ENCODE measurements at regions not wholly inside any gene's neighbourhood (a gene's known extent, or its start where the extent isn't known, plus 50 kb on each side); places are given as distances from the start of the nearest gene placed in this dataset.
A peak's percentile ranks its signal among the peaks of the same experiment; 100 is the strongest.

DNA sequence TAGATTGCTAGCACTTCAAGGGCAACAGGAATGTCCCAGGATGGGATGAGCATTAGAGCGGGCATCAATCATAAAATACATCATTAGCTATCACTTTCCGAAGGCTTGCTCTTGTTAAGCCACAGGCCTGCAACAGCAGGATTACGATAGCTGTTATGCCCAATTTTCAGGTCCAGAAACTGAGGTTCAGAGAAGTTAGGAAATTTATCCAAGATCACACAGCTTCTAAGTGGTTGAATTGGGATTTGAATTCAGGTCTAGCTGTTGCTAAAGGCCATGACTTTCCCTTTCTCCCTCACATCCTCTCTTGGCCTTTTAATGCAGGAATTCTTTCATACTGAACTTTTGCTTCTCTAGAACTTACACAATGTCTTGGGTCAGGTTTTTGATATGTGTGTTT lies 119.4 kb upstream of the ERCC6L2 start:
- intact Hi-C loops (cut with micrococcal nuclease): no loop called here
- Mint-ChIP-seq H3K9me3 (no peaks in the 10 kb centered on the region), H3K36me3 (no peaks in the 10 kb centered on the region), H3K27me3 (ENCODE audit: low read depth in 3 of 3) (peaks cover 3 to 24% (median 9%) of the 10 kb centered on the region in 3 donors), H3K4me1 (no peaks in the 10 kb centered on the region), H3K4me3 (no peak overlapping the region), H3K27ac (no peak overlapping the region)
- DNase-seq: no peak
- Histone ChIP-seq H3K4me3 (replicated peaks in 1 of 3; ENCODE audit: low read depth in 2 of 3, low read length in 3 of 3) (no peak overlapping the region), H3K9me3 (replicated peaks in 1 of 2; ENCODE audit: control insufficient read depth in 1 of 2, insufficient read depth in 1 of 2, low read length in 2 of 2) (no peaks in the 10 kb centered on the region), H4K20me1 (ENCODE audit: insufficient read depth, low read length) (no peaks in the 10 kb centered on the region), H3K27ac (ENCODE audit: low read depth in 1 of 2, low read length in 2 of 2) (no peak overlapping the region), H3K27me3 (ENCODE audit: control insufficient read depth in 2 of 2, insufficient read depth in 2 of 2, low read length in 2 of 2) (peaks cover 0 to 8% of the 10 kb centered on the region in 2 donors), H2AFZ (ENCODE audit: insufficient read depth, low read depth, low read length, poor library complexity, severe bottlenecking) (no peak overlapping the region), H3K4me2 (replicated peaks; ENCODE audit: extremely low read depth, low read length, poor library complexity, severe bottlenecking) (no peak overlapping the region), H3K4me1 (ENCODE audit: control insufficient read depth in 1 of 2, insufficient read depth in 2 of 2, low read length in 2 of 2) (no peaks in the 10 kb centered on the region), H3K9ac (ENCODE audit: insufficient read depth, low read length, poor library complexity, severe bottlenecking) (no peak overlapping the region), H3K79me2 (ENCODE audit: insufficient read depth, low read length) (no peaks in the 10 kb centered on the region), H3K36me3 (replicated peaks in 1 of 2; ENCODE audit: control insufficient read depth in 1 of 2, insufficient read depth in 2 of 2, low read length in 2 of 2) (no peaks in the 10 kb centered on the region)
- WGBS (ENCODE audit: insufficient coverage): 83% methylated on average over 1 of the region's 3 CpGs
- TF ChIP-seq, protein P1, sequence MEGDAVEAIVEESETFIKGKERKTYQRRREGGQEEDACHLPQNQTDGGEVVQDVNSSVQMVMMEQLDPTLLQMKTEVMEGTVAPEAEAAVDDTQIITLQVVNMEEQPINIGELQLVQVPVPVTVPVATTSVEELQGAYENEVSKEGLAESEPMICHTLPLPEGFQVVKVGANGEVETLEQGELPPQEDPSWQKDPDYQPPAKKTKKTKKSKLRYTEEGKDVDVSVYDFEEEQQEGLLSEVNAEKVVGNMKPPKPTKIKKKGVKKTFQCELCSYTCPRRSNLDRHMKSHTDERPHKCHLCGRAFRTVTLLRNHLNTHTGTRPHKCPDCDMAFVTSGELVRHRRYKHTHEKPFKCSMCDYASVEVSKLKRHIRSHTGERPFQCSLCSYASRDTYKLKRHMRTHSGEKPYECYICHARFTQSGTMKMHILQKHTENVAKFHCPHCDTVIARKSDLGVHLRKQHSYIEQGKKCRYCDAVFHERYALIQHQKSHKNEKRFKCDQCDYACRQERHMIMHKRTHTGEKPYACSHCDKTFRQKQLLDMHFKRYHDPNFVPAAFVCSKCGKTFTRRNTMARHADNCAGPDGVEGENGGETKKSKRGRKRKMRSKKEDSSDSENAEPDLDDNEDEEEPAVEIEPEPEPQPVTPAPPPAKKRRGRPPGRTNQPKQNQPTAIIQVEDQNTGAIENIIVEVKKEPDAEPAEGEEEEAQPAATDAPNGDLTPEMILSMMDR (IDR thresholded peaks at IDR 0.05): no peak

DNA sequence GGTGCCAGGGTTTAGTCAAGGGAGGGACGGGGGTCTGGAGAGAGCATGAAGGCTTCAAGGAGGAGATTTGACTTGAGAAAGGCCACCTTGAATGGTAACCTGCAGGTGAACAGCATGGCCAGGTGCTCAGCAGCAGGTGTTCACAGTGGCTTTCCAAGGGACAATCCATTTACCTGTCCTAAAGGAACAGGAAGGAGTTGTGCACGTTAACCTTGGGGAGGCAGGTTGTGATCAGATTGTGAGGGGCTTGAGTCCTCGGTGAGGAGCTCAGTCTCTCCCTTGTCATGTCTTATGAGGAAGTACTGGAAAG lies 120.1 kb upstream of the ERCC6L2 start:
- intact Hi-C loops (cut with micrococcal nuclease): no loop called here

More for the DNA sequence above, 120.1 kb upstream of the ERCC6L2 start:
- Histone ChIP-seq H3K79me2 (ENCODE audit: insufficient read depth, low read length) (no peaks in the 10 kb centered on the region), H3K9me3 (replicated peaks in 1 of 2; ENCODE audit: control insufficient read depth in 1 of 2, insufficient read depth in 1 of 2, low read length in 2 of 2) (no peaks in the 10 kb centered on the region), H3K27ac (ENCODE audit: low read depth in 1 of 2, low read length in 2 of 2) (no peak overlapping the region), H3K36me3 (replicated peaks in 1 of 2; ENCODE audit: control insufficient read depth in 1 of 2, insufficient read depth in 2 of 2, low read length in 2 of 2) (no peaks in the 10 kb centered on the region), H3K9ac (ENCODE audit: insufficient read depth, low read length, poor library complexity, severe bottlenecking) (no peak overlapping the region), H2AFZ (ENCODE audit: insufficient read depth, low read depth, low read length, poor library complexity, severe bottlenecking) (no peak overlapping the region), H3K4me2 (replicated peaks; ENCODE audit: extremely low read depth, low read length, poor library complexity, severe bottlenecking) (no peak overlapping the region), H3K4me3 (replicated peaks in 1 of 3; ENCODE audit: low read depth in 2 of 3, low read length in 3 of 3) (no peak overlapping the region), H3K27me3 (ENCODE audit: control insufficient read depth in 2 of 2, insufficient read depth in 2 of 2, low read length in 2 of 2) (peaks cover 0 to 8% of the 10 kb centered on the region in 2 donors), H4K20me1 (ENCODE audit: insufficient read depth, low read length) (no peaks in the 10 kb centered on the region), H3K4me1 (ENCODE audit: control insufficient read depth in 1 of 2, insufficient read depth in 2 of 2, low read length in 2 of 2) (no peaks in the 10 kb centered on the region)
- DNase-seq: no peak
- TF ChIP-seq, protein P1 (IDR thresholded peaks at IDR 0.05): no peak
- H3K27me3 Mint-ChIP-seq (ENCODE audit: low read depth in 3 of 3): peaks cover 4 to 28% (median 9%) of the 10 kb centered on the region in 3 donors
- peak overlapping the region in 1 of 7 donors; percentile 37 for H3K27ac Mint-ChIP-seq
- 97% methylated on average over 3 of the region's 3 CpGs for WGBS (ENCODE audit: insufficient coverage)
- peak overlapping the region in 1 of 2 donors; percentile 31 for H3K4me3 Mint-ChIP-seq
- H3K36me3 Mint-ChIP-seq: no peaks in the 10 kb centered on the region
- no peaks in the 10 kb centered on the region for H3K9me3 Mint-ChIP-seq
- no peaks in the 10 kb centered on the region for H3K4me1 Mint-ChIP-seq
